Transverse colon (tissue), 4 donors: ENCODE measurements at regions not wholly inside any gene's neighbourhood (a gene's known extent, or its start where the extent isn't known, plus 50 kb on each side); places are given as distances from the start of the nearest gene placed in this dataset.

Source experiments
- DNase-seq: peaks from one replicate; pipeline ENCODE4 v3.0.0-alpha.2; 2019
- H3K27ac ChIP-seq, 4 donors: fragments of 200-600 bp; sonication (generic); 2 replicates each; pipeline ENCODE4 v1.5.1; 2016 to 2018; ENCODE audit warnings: inconsistent platforms in 4 of 4
- H3K27me3 ChIP-seq: fragments of 200-600 bp; sonication (generic); 2 replicates; pipeline ENCODE4 v1.5.1; 2017; ENCODE audit warnings: inconsistent platforms
- H3K36me3 ChIP-seq, 4 donors: fragments of 200-600 bp; sonication (generic); 2 replicates each; pipeline ENCODE4 v1.5.1; 2017 to 2019; ENCODE audit warnings: inconsistent platforms in 4 of 4
- H3K4me1 ChIP-seq, 4 donors: fragments of 200-600 bp; sonication (generic); 2 replicates each; pipeline ENCODE4 v1.5.1; 2017 to 2020; ENCODE audit warnings: inconsistent platforms in 4 of 4
- H3K4me3 ChIP-seq, 4 donors: fragments of 200-600 bp; sonication (generic); 1 replicate in 1 of 4; 2 replicates in 3 of 4; pipeline versions ENCODE4 v1.5.1 to v1.6.1; 2017 to 2019; ENCODE audit warnings: inconsistent platforms in 4 of 4
- H3K9me3 ChIP-seq, 2 donors: fragments of 200-600 bp; sonication (generic); 2 replicates each; pipeline ENCODE4 v1.5.1; 2017 to 2019; ENCODE audit warnings: inconsistent platforms in 2 of 2
- EP300 ChIP-seq: sonication (generic); formaldehyde crosslinking; IDR thresholded peaks from one replicate; pipeline ENCODE4 v1.6.1; 2017; ENCODE audit warnings: antibody characterized with exemption, low read depth
- POLR2A ChIP-seq: fragments of 450-650 bp; IDR thresholded peaks from one replicate; pipeline ENCODE4 v1.6.1; 2016; ENCODE audit warnings: antibody characterized with exemption, mild to moderate bottlenecking, moderate library complexity
- POLR2AphosphoS5 ChIP-seq, 3 donors: sonication (generic); formaldehyde crosslinking; IDR thresholded peaks; one replicate each; pipeline ENCODE4 v1.6.1; 2016; ENCODE audit warnings: antibody characterized with exemption in 3 of 3
- WGBS, 2 donors: methylation state at CpG; one replicate each; pipeline ENCODE4 v1.1.5; 2018; ENCODE audit warnings: low coverage in 1 of 2; 5-methylcytosine and 5-hydroxymethylcytosine counted together
- in situ Hi-C, 4 donors: fragments of 200-750 bp; cut with MboI; loops; one replicate each; pipeline versions ENCODE4 v1.15.0 to v1.15.1; 2017; ENCODE audit warnings: low sequenced_read_pairs in 3 of 4, low pct_ligation_motif_present in 1 of 4, low pct_unique_long_range_greater_than_20kb in 1 of 4
- intact Hi-C: fragments of 100-400 bp; cut with DNase I; formaldehyde crosslinking; loops from one replicate; pipeline ENCODE4 v1.15.1; 2023; ENCODE audit warnings: low total_unique reads
- TF ChIP-seq, protein P1 (sequence below), 5 experiments: fragments of 200-600 bp in 3 of 5; fragments of 450-650 bp in 2 of 5; sonication (generic) in 3 of 5; IDR thresholded peaks; 1 replicate in 2 of 5; 2 replicates in 3 of 5; pipeline ENCODE4 v1.5.1; 2016 to 2017; ENCODE audit warnings: antibody characterized with exemption in 5 of 5, inconsistent platforms in 3 of 5, mild to moderate bottlenecking in 2 of 5, moderate library complexity in 1 of 5

DNA sequence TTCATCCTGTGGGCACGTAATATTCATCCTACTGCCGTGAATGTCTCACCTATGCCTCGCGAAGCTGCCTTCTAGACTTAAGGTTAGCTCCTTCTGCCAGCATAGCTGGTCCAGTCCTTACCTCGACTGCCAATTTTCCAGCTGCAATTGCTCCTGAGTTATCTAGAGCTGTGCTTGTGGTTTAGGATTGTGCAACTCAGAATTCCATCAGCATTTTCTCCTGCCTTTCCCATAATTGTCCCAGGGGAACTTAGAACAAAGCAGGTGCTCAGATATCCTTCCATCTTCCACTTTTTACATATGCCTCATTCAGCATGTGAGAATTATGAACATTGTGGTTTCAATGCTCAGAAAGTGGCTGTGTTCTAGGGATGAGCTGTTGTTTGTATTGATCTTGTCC, 131.4 kb upstream of the ADGRL3 start:
- in situ Hi-C loops, result no loop called here
- intact Hi-C loops, result no loop called here
- no peak for DNase-seq
- Histone ChIP-seq H3K27ac (no peak overlapping the region), H3K4me1 (no peaks in the 10 kb centered on the region), H3K27me3 (no peaks in the 10 kb centered on the region), H3K9me3 (no peaks in the 10 kb centered on the region), H3K4me3 (no peak overlapping the region), H3K36me3 (no peaks in the 10 kb centered on the region)
- WGBS, 2 donors, result 57 to 67% methylated on average over 2 to 5 of the region's 5 CpGs
- TF ChIP-seq EP300, result no peak
- no peak for TF ChIP-seq POLR2AphosphoS5 (IDR thresholded peaks at IDR 0.05)
- TF ChIP-seq POLR2A, result no peak
- TF ChIP-seq, protein P1, sequence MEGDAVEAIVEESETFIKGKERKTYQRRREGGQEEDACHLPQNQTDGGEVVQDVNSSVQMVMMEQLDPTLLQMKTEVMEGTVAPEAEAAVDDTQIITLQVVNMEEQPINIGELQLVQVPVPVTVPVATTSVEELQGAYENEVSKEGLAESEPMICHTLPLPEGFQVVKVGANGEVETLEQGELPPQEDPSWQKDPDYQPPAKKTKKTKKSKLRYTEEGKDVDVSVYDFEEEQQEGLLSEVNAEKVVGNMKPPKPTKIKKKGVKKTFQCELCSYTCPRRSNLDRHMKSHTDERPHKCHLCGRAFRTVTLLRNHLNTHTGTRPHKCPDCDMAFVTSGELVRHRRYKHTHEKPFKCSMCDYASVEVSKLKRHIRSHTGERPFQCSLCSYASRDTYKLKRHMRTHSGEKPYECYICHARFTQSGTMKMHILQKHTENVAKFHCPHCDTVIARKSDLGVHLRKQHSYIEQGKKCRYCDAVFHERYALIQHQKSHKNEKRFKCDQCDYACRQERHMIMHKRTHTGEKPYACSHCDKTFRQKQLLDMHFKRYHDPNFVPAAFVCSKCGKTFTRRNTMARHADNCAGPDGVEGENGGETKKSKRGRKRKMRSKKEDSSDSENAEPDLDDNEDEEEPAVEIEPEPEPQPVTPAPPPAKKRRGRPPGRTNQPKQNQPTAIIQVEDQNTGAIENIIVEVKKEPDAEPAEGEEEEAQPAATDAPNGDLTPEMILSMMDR (IDR thresholded peaks at IDR 0.05), result no peak

DNA sequence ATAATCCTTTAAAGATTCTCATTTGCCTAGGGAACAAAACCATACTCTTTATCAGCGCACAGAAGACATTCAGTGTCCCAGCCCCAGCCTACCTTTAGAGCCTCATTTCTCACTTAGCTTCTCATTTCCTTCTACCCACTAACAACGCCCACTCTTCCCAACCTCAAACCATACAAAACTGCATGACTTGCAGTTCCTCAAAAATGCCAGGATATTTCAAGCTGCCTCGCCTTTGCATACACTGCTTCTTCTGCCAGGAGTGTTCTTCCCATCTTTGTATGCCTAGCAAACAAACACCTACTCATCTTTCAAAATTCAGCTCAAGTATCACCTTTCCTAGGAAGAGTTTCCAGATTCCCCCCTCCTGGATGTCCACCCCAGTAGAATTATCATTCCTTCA, 129.9 kb upstream of the ADGRL3 start:
- 75 to 76% methylated on average over 3 of the region's 3 CpGs for WGBS, 2 donors
- H3K9me3 ChIP-seq, result no peaks in the 10 kb centered on the region

DNA sequence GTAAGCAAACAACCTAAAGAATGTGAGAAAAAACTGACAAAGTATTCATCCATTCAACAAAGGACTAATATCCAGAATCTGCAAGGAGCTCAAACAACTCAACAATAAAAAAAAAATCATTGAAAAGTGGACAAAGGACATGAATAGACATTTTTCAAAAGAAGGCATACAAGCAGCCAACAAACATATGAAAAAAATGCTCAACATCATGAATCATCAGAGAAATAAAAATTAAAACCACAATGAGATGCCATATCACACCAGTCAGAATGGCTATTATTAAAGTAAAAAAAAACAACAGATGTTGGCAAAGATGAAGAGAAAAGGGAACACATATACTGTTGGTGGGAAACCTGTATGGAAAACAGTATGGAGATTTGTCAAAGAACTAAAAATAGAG, 120.7 kb upstream of the ADGRL3 start:
- Histone ChIP-seq H3K4me3 (no peak overlapping the region), H3K9me3 (no peaks in the 10 kb centered on the region), H3K4me1 (no peaks in the 10 kb centered on the region), H3K27me3 (no peaks in the 10 kb centered on the region), H3K36me3 (no peaks in the 10 kb centered on the region), H3K27ac (no peak overlapping the region)
- in situ Hi-C loops, result no loop called here
- no peak for TF ChIP-seq POLR2A
- no peak for TF ChIP-seq EP300
- no peak for TF ChIP-seq POLR2AphosphoS5 (IDR thresholded peaks at IDR 0.05)
- TF ChIP-seq, protein P1 (IDR thresholded peaks at IDR 0.05), result no peak
- intact Hi-C loops, result no loop called here
- no peak for DNase-seq

More for the DNA sequence above, 129.9 kb upstream of the ADGRL3 start:
- DNase-seq, result no peak
- no peak overlapping the region for H3K4me3 ChIP-seq
- TF ChIP-seq, protein P1 (IDR thresholded peaks at IDR 0.05), result no peak
- TF ChIP-seq POLR2A (no peak), EP300 (no peak), POLR2AphosphoS5 (IDR thresholded peaks at IDR 0.05) (no peak)
- intact Hi-C loops (no loop called here), in situ Hi-C loops (no loop called here)
- no peak overlapping the region for H3K27ac ChIP-seq
- no peaks in the 10 kb centered on the region for H3K36me3 ChIP-seq
- H3K4me1 ChIP-seq, result no peaks in the 10 kb centered on the region
- no peaks in the 10 kb centered on the region for H3K27me3 ChIP-seq

DNA sequence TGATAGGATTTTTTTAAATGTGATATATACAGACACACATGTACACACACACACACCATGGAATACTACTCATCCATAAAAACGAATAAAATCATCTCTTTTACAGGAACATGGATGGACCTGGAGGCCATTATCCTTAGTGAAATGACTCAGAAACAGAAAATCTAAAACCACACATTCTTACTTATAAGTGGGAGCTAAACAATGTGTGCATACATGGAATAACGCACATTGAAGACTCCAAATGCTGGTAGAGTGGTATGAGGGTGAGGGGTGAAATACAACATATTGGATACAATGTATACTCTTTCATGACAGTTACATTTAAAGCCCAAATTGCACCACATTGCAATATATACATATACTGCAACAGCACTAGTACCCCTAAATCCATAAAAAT, 120.2 kb upstream of the ADGRL3 start:
- H3K9me3 ChIP-seq, result no peaks in the 10 kb centered on the region
- no peak overlapping the region for H3K4me3 ChIP-seq
- intact Hi-C loops (no loop called here), in situ Hi-C loops (no loop called here)
- H3K27ac ChIP-seq, result no peak overlapping the region
- no peaks in the 10 kb centered on the region for H3K36me3 ChIP-seq
- no peaks in the 10 kb centered on the region for H3K27me3 ChIP-seq
- WGBS, 2 donors, result 53 to 58% methylated on average over 2 of the region's 2 CpGs
- no peak for DNase-seq
- no peaks in the 10 kb centered on the region for H3K4me1 ChIP-seq
- TF ChIP-seq POLR2A (no peak), EP300 (no peak), POLR2AphosphoS5 (IDR thresholded peaks at IDR 0.05) (no peak)
- TF ChIP-seq, protein P1 (IDR thresholded peaks at IDR 0.05), result no peak
